ENCODE measurements at regions not wholly inside any gene's neighbourhood (a gene's known extent, or its start where the extent isn't known, plus 50 kb on each side); places are given as distances from the start of the nearest gene placed in this dataset.

GRCh38 chr11:23257556-23257955 lies 397.3 kb upstream of the CCDC179 start:
- no peak for DNase-seq
- TF ChIP-seq CTCF (IDR thresholded peaks at IDR 0.05; ENCODE audit: borderline replicate concordance) = no peak
- H3K36me3 ChIP-seq = no peaks in the 10 kb centered on the region
- no peaks in the 10 kb centered on the region for H3K4me1 ChIP-seq
- H3K27ac ChIP-seq (replicated peaks) = no peak overlapping the region
- no peaks in the 10 kb centered on the region for H3K27me3 ChIP-seq (ENCODE audit: low read depth)
- intact Hi-C loops (cut with micrococcal nuclease) = no loop called here
- H3K9me3 ChIP-seq (replicated peaks) = no peaks in the 10 kb centered on the region
- no peak overlapping the region for H3K4me3 ChIP-seq

GRCh38 chr11:23263466-23263865 lies 403.2 kb upstream of the CCDC179 start:
- intact Hi-C loops (cut with micrococcal nuclease) = no loop called here
- no peak for TF ChIP-seq CTCF (IDR thresholded peaks at IDR 0.05; ENCODE audit: borderline replicate concordance)
- DNase-seq = no peak
- H3K4me3 ChIP-seq = no peak overlapping the region
- H3K4me1 ChIP-seq = no peaks in the 10 kb centered on the region
- no peaks in the 10 kb centered on the region for H3K36me3 ChIP-seq
- H3K9me3 ChIP-seq (replicated peaks) = no peaks in the 10 kb centered on the region
- H3K27ac ChIP-seq (replicated peaks) = no peak overlapping the region
- no peaks in the 10 kb centered on the region for H3K27me3 ChIP-seq (ENCODE audit: low read depth)

GRCh38 chr11:23272095-23272494 lies 411.8 kb upstream of the CCDC179 start:
- intact Hi-C loops (cut with micrococcal nuclease) = no loop called here
- H3K9me3 ChIP-seq (replicated peaks) = no peaks in the 10 kb centered on the region
- H3K4me1 ChIP-seq = no peaks in the 10 kb centered on the region
- TF ChIP-seq CTCF (IDR thresholded peaks at IDR 0.05; ENCODE audit: borderline replicate concordance) = no peak
- H3K4me3 ChIP-seq = no peak overlapping the region
- no peaks in the 10 kb centered on the region for H3K27me3 ChIP-seq (ENCODE audit: low read depth)
- no peak overlapping the region for H3K27ac ChIP-seq (replicated peaks)
- no peaks in the 10 kb centered on the region for H3K36me3 ChIP-seq
- no peak for DNase-seq

- Histone ChIP-seq H3K27me3 (ENCODE audit: low read depth) (no peaks in the 10 kb centered on the region), H3K27ac (replicated peaks) (no peak overlapping the region), H3K4me1 (no peaks in the 10 kb centered on the region), H3K36me3 (no peaks in the 10 kb centered on the region), H3K9me3 (replicated peaks) (no peaks in the 10 kb centered on the region), H3K4me3 (no peak overlapping the region)
- intact Hi-C loops (cut with micrococcal nuclease) = no loop called here
- DNase-seq = no peak
- no peak for TF ChIP-seq CTCF (IDR thresholded peaks at IDR 0.05; ENCODE audit: borderline replicate concordance)
Measured at GRCh38 chr11:23278121-23278520, 417.8 kb upstream of the CCDC179 start.

GRCh38 chr11:23280088-23280487 lies 419.8 kb upstream of the CCDC179 start:
- TF ChIP-seq CTCF (IDR thresholded peaks at IDR 0.05; ENCODE audit: borderline replicate concordance) = no peak
- Histone ChIP-seq H3K4me1 (no peaks in the 10 kb centered on the region), H3K27me3 (ENCODE audit: low read depth) (no peaks in the 10 kb centered on the region), H3K4me3 (no peak overlapping the region), H3K36me3 (no peaks in the 10 kb centered on the region), H3K27ac (replicated peaks) (no peak overlapping the region), H3K9me3 (replicated peaks) (no peaks in the 10 kb centered on the region)
- intact Hi-C loops (cut with micrococcal nuclease) = no loop called here
- DNase-seq = no peak

- intact Hi-C loops (cut with micrococcal nuclease) = no loop called here
- H3K9me3 ChIP-seq (replicated peaks) = no peaks in the 10 kb centered on the region
- H3K4me3 ChIP-seq = no peak overlapping the region
- H3K27me3 ChIP-seq (ENCODE audit: low read depth) = no peaks in the 10 kb centered on the region
- H3K36me3 ChIP-seq = no peaks in the 10 kb centered on the region
- TF ChIP-seq CTCF (IDR thresholded peaks at IDR 0.05; ENCODE audit: borderline replicate concordance) = no peak
- no peaks in the 10 kb centered on the region for H3K4me1 ChIP-seq
- H3K27ac ChIP-seq (replicated peaks) = no peak overlapping the region
- DNase-seq = no peak
Measured at GRCh38 chr11:23283666-23284065, 423.4 kb upstream of the CCDC179 start.
